HG03045 (cell line): ENCODE measurements at regions not wholly inside any gene's neighbourhood (a gene's known extent, or its start where the extent isn't known, plus 50 kb on each side); places are given as distances from the start of the nearest gene placed in this dataset.
"Not testable (repeated sequence)": the region's sequence is repeated elsewhere in the genome, so short reads cannot be mapped to it uniquely, and the experiment has no call there.

ENCODE experiments used
- ATAC-seq: cut with Tn5 transposase; IDR thresholded peaks from one replicate; pipeline ENCODE4 v1.9.1; 2021; ENCODE audit warnings: mild to moderate bottlenecking, moderate library complexity; ENCODE audit not compliant: unreplicated experiment

DNA sequence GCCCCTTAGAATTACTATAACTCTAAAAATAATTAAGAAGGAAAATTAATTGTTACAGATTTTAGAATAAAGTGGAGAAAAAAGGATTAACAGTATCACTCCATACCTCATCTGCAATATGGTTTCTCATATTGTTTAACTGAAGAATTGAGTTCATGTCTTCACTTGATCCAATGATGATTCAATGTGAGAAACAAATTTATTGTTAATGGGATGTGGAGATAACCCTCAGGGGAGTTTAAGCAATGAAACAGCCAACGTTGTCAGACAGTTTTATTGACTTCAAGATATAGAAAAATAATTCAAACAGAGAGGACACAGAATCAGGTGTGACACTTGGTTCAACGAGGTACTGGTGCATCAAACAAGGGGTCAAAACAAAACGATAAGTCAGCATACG, 665.2 kb upstream of the ACO1 start:
- no peak for ATAC-seq

DNA sequence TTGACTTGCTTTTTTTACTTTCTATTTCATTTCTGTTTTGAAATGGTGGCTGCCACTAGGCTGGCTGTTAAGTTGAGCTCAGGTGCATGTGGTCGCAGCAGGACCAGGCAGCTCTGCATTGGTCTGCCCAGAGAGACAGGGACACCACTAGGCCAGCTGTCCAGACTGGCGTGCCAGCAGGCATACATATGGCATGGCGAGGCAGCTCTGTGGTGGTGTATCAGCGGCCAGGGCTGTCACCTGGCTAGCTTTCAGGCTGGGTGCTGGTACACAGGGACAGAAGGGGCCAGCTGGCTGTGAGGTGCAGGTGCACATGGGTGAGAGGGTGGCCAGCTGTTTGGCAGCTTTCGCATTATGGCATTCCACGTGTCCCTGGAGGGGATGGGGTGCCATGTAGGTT, 654.0 kb upstream of the ACO1 start:
- ATAC-seq = no peak

DNA sequence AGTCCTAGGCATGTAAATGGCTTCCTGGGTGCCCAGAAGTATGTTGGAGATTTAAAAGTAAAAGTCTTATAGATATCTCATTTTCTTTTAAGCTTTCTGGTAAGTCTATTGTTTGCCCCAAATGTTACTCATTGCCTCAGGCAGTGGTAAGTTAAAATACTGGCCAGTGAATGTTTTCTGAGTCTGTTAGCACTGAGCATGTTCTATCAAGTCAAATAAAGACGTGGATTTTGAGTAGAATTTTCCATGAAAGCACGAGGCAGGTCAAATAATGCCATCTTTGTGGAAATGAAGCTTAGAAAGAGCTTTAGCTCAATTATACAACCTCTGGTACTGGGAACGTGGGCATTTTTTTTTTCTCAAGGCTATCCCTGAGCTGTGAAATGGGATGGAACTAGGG, 651.3 kb upstream of the ACO1 start:
- ATAC-seq = no peak

DNA sequence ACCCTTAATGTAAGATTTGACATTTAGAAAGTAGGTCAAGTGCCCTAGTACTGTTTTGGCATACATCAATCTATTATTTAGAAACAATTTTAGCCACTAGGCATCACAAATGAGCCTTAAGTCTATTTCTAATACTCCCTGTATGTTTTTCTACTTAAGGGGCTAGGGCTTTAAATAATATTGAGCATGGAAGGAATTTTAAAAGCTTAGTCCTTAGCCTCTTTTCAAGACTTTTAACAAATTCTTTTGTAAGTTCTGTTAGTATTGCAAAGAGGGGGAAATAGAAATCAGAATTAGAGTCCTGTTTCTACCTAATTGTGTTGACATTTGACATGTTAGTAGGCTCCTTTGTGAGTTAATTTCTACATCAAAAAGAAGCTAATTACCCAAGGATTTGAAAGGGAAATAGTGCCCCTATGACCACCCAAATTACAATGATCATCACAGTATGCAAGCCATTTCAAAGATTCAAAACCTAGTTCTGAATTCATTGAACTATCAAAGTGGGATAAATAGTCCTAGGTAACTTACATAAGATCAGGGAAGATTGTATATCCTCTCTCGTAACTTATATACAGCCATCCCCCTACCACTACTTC, 647.8 kb upstream of the ACO1 start:
- ATAC-seq = no peak

DNA sequence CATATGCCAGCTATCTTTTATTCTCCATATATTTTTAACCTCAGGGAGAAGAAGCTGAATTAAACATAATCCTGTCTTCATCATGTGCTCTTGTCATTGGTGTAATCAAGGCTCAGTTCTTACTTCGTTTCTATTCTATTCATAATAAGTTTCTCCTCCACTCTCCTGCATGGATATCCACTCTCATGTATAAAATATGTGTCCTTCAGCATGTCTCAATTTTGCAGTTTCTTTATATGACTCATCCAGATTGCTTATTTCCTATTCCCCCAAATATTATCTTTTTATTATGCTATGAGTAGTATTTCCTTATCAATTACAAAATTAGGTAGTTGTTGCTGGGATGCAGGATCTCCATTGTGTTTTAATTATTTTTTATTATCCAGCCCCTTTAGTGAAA, 643.7 kb upstream of the ACO1 start:
- ATAC-seq = no peak

DNA sequence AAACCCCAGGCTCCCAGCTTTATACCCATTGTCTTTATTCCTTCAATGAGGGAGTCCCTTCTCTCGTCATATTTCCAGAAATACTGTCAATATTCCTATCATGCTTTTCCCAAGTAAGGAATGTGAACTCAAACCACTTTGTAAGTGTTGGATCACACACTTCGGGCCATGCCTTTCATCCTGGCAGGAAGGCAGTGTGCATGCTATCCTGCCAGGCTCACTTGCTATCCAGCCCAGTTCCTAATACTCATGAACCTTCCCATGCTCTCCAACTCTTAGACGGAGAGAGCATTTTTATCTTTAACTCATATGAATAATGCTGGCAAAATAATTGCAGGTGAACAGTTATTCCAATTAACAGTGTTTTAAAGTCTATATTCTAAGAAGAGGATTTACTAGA, 639.9 kb upstream of the ACO1 start:
- ATAC-seq = no peak

DNA sequence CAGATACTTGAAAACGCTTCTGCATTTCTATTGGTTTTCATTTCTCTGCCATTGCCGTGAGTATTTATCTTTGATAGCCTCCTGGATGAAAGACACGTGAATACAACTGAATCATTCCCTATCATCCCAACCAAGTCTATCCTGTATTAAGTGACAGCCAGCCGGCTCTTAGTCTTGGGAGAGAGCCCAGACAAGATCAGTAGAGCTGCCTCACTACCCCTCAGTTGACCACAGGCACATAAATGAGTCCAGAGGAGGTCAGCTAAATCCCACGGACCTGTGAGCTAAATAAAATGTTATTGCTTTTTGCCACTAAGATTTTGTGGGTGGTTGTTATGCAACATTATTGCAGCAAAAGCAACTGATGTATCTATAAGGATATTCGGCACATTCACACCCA, 639.0 kb upstream of the ACO1 start:
- ATAC-seq = no peak

DNA sequence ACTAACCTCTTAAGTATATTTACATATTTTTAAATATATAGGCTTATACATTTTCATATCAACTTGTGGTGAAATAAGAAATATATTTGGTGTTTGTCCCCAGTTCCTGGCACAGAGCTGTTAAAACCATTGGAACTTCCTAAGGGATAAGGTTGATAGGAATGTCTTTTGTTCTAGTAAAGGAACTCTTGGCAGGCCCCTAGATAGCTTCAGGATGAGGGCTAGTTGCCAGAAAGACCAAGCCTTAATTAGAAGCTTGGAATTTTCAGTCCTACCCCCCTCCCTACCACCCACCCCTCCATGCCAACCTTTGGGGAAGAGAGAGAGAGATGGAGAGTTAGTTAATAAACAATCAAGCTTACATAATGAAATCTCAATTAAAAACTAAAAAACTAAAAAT, 638.6 kb upstream of the ACO1 start:
- no peak for ATAC-seq

DNA sequence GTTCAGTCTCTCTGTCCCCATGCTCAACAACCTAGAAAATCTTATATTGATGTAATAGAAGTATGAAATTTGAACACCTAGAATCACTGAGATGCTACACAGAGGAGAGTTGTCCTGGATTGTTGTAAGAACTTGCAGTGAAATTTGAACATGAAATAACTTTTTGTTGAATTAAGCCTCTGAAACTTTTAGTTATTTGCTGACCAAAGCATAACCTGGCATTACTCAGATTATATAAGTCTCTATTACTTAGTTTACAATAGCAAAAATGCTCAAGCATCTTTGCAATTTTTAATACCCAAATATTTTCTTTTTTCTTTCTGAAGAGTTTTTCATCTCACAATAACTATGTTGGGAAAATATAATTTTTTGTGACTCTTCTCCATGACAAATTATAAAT, 630.7 kb upstream of the ACO1 start:
- ATAC-seq = no peak

DNA sequence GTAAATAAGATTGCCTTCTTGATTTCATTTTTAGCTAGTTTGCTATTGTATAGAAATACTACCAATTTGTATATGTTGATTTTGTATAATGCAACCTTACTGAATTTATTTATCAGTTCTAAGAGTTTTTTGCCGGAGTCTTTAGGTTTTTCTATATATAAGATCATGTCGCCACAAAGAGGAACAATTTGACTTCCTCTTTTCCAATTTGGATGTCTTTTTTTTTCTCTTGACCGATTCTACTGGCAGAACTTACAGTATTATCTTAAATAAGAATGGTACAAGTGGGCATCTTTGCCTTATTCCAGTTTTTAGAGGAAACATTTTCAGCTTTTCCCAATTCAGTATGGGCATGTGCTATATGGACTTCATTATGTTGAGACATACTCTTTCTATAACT, 624.7 kb upstream of the ACO1 start:
- ATAC-seq = no peak

DNA sequence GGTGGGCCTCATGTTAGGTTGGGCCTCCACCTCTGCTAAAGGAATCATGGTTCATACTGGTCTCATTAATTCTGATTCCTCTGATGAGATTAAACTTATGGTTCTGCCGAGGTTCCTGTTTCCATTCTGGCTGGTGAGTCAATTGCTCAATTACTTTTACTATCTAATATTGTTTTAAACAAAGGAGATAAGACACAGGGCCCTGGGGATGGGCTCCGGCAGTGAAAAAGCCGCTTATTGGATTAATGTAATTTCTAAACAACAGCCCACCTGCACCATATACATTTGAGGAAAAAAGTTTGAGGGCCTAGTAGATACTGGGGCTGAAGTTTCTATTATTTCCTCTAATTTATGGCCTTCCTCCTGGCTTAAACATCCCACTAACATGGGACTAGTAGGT, 610.4 kb upstream of the ACO1 start:
- ATAC-seq = not testable (repeated sequence)

DNA sequence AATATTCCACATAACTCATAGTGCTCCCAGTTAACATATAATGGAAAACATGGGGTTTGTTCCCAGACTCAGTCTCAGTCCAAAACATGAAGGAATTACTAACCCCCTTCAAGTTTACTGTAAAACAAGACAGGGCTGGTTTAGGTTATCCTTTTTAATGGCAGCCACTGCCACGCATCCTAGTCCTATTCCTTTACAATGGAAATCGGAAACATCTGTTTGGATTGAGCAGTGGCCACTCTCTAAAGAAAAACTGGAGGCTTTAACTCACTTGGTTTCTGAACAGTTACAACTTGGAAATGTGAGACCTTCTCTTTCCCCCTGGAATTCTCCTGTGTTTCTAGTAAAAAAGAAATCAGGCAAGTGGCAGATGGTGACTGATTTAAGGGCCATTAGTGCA, 609.9 kb upstream of the ACO1 start:
- ATAC-seq = no peak

DNA sequence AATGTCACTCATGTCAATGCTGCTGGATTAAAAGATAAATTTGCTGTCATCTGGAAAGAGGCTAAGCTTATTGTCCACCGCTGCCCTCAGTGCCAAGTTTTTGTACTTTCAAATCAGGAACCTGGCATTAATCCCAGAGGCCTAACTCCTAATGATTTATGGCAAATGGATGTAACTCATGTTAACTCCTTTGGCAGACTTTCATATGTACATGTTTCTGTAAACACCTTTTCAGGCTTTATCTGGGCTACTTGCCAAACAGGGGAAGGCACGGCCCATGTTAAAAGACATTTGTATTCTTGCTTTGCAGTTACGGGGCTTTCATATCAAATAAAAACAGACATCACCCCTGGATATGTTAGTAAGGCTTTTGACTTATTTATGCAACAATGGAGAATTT, 608.0 kb upstream of the ACO1 start:
- ATAC-seq = no peak

DNA sequence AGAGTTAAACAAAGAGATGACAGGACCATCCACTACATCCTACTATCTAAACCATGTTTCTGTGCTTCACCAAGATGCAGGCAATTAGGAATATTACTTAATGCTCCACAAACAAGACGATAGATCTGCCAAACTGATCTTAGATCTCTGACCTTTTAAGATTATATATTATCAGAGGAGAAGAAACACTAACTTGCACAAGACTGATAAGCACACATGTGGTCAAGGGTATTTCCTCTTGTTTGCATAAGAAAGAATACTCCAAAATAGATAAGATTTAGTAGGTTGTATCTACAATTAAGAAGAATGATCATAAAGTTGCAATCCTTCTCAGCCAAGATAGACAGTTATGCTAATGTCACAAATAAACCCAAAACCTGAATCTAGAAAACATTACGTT, 601.0 kb upstream of the ACO1 start:
- no peak for ATAC-seq

DNA sequence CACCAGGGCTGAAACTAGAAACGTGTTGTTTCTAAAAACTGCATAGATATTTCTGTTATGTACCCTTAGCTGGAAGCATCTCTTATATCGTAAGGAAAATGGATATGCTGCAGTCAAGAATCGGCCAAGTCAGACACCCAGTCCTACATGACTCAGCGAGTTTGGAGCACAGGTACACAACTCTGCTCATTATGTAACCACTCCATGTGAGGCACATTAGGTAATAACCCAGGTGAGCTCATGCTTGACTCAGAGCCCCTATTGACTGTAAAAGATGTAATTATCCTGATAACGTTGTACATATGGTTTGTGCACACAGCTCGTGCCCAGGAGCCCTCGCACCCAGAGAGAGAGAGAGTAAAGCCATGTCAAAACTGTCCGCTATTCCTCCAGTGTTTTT, 593.7 kb upstream of the ACO1 start:
- ATAC-seq = no peak

DNA sequence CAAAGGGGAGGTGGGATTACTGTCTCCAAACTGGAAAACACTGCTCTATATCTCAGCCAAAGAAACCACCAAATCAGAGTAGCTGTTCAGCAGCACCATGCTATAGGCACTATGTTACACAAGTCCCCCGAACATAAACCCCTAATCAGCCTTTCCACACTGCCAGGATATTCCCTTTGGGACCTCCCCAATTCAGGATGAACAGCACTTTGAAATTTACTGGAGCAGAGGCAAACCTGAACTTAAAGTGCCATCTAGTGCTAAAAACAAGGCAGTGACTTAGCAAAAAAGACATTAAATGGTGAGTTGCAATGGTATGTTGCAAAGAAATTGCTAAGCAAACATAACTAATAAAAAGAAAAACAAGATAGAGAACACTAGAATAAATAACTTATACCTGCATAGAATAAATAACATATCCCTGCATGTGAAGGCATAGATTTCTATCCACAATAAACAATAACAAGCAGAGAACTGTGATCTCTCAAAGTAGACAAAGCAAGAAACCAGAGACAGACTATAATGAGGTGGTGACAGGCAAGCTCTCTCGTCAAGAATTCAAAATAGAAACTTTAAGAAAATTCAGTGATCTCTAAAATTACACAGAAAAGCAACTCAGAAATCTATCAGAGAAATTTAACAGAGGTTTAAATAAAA, 584.4 kb upstream of the ACO1 start:
- no peak for ATAC-seq

DNA sequence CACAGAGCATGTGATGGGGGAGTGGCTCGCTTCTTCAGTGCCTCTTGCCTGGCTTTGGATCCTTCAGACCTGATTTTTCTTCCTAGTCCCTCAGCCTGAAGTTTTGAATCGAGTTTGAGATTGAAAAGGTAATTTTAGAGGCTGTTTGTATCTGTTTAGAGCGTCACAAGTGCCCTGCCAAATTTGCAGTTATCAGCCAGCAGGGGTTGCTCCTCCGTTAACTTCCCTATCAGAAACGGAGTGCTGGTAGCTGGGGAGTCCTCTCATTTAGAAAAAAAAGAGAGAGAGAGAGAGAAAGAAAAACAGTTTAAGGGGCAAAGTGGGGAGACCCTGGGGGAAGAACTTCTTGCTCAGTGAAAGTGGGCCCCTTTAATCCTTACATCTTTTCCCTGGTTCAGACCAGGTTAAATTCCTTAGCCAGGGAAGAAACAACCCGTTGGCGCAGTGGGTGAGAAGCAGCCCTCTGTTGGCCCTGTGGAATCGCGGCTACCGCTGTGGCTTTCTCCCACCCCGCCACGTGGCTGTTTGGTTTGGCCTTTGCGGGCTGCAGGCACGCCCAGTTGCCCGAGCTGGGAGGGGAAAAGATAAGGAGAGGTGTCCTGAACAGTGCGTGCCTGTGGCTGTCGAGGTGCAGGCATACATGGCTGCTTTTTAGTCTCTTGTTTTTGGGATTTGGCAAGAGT, 576.7 kb upstream of the ACO1 start:
- ATAC-seq = no peak

DNA sequence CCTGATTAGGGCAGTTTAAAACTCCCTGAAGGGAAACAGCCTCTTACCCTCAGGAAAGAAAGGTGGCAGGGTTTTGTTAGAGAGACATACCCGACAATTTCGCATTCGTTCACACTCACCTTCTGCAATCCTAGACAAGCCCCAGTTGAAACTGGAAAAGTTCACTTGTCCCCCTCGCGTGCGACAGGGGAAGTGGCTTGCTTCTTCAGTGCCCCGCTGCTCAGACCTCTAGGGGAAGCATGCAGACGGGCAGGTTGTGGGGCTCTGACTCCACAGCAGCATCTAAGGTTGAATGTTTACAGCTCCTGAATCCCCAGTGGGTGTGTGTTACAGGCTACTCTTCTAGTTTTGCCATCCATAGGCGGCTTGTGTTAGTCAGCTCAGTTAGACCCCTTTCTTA, 575.7 kb upstream of the ACO1 start:
- ATAC-seq = no peak

DNA sequence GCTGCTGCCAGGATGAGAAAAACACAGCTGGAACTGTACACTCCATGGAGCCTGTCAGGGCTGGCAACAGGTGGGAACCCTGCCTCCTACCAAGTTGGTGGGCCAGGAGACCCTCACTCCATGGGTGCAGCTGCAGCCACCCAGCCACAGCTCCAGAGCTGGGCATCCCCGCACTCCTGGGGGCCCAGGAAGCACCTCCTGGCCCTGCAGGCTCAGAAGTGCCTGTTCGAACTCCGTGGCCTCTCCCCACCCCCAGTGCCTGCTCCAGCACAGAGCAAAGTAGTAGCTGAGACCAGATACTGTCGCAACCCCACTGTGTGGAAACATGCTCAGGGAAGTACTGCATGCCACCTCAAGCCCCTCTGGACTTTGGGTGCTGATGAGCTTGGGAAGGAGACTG, 564.0 kb upstream of the ACO1 start:
- ATAC-seq = no peak

DNA sequence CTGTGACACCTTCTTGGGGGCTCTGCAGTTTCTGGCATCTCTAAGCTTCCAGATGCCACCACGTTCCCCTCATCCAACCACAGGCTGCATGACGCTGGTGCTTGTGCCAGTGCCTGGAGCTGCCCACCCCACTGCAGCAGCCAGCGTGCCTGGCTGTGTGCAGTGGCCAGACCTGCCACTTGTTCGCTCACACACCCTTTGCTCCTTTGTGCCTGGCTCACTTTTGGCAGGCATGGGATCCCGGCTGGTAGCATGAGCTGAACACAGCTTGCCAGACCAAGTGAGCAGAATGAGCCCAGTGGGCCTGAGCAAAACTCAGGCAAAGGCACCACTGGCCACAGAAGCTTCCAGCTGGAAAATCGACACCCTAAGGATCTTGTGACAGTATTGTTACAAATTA, 562.9 kb upstream of the ACO1 start:
- ATAC-seq = no peak

DNA sequence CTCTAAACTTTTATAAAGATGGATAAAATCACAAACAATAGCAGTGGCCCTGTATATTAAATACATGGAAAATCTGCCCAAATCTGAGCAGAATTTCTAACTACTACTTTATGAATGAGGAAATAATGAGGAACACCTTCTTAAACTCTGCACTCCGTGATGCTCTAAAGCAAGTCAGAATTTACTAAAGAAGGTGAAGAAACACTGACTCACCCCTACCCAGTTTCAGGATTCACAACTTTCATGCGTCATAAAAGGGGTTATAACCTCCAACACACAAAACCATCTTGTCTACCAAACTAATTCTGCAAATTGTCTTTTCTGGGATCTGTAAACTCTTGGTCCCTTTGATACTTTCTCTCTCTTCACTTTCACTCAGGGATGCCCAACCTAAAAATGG, 561.1 kb upstream of the ACO1 start:
- no peak for ATAC-seq

DNA sequence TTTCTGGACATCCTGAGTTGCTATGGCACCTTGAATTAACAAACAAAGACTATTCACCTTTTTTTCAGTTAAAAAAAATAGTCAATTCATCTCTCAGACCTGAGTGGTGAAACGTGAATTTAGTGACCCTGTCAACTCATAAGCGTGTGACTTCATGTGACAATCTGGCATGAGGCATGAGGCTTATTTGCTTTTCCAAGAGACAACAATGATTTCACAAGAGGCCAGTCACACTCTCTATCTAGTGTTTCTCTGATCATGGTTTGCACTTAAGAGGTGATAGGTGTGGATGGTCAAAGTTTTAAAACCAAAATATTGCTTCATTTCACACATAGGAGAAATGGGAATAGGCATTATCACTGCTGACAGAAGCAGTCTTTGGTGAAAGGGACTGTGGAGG, 559.6 kb upstream of the ACO1 start:
- ATAC-seq = no peak

DNA sequence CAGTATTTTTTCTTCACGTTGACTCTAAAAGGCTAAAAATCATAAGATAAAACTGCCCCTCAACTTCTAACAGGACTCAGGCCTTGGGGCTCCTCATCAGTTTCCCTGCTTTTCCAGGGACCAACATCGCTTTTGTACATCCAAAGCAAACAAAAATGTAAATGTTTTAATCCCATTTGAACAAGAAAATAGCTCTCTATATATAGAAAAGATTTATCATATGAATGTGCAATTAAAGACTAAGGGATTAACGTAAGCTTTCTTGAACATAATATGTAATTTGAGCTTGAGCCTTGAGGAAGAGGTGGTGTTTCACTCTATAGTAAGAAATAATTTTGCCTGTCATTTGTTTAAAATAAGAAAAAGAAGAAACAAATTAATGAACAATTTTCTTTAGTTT, 547.2 kb upstream of the ACO1 start:
- ATAC-seq = no peak
